ENCODE measurements at regions not wholly inside any gene's neighbourhood (a gene's known extent, or its start where the extent isn't known, plus 50 kb on each side); places are given as distances from the start of the nearest gene placed in this dataset.

GRCh38 chr1:119249283-119249682 is 108.8 kb upstream of the WARS2 start:
- TF ChIP-seq CTCF (IDR thresholded peaks at IDR 0.05): no peak
- no peak for TF ChIP-seq REST (IDR thresholded peaks at IDR 0.05; ENCODE audit: insufficient read depth in 1 of 2, low read depth in 2 of 2, low read length in 1 of 2)
- TF ChIP-seq TCF7L2 (IDR thresholded peaks at IDR 0.05; ENCODE audit: low read depth, low read length): no peak

Measured in Panc1 (cell line).